Fibroblast of villous mesenchyme (primary cell): ENCODE measurements at regions not wholly inside any gene's neighbourhood (a gene's known extent, or its start where the extent isn't known, plus 50 kb on each side); places are given as distances from the start of the nearest gene placed in this dataset.
"Not testable (repeated sequence)": the region's sequence is repeated elsewhere in the genome, so short reads cannot be mapped to it uniquely, and the experiment has no call there.

Experiments used
- DNase-seq: peaks from one replicate; pipeline ENCODE4 v3.0.0-alpha.2; 2010; ENCODE audit warnings: low read depth
- H3K4me3 ChIP-seq: 2 replicates; pipeline ENCODE4 v1.5.1; 2011; ENCODE audit warnings: low read depth, mild to moderate bottlenecking, low read length
- TF ChIP-seq, protein P1 (sequence below): IDR thresholded peaks from 2 replicates; pipeline ENCODE4 v1.5.1; 2012; ENCODE audit warnings: low read depth, mild to moderate bottlenecking, low read length; ENCODE audit not compliant: insufficient read depth

DNA sequence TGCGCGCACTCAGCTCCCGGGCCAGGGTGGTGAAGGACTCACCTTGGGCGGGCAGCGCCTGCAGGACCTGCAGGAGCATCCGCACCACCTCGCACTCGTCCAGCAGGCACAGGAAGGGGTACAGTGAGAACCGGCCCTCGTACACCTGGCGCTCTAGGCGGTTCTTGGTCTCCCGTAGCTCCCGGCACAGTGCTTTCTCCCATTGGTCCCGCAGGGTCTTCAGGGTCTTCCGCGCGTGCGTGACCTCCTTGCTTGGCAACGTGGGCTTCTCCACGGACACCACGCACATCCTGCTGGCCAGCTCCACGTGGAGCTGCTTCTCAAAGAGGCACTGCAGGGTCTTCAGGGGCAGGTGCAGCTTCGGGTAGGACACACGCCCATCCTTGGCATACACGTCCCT lies 74.1 kb upstream of the MED13 start:
- no peak for DNase-seq
- TF ChIP-seq, protein P1, sequence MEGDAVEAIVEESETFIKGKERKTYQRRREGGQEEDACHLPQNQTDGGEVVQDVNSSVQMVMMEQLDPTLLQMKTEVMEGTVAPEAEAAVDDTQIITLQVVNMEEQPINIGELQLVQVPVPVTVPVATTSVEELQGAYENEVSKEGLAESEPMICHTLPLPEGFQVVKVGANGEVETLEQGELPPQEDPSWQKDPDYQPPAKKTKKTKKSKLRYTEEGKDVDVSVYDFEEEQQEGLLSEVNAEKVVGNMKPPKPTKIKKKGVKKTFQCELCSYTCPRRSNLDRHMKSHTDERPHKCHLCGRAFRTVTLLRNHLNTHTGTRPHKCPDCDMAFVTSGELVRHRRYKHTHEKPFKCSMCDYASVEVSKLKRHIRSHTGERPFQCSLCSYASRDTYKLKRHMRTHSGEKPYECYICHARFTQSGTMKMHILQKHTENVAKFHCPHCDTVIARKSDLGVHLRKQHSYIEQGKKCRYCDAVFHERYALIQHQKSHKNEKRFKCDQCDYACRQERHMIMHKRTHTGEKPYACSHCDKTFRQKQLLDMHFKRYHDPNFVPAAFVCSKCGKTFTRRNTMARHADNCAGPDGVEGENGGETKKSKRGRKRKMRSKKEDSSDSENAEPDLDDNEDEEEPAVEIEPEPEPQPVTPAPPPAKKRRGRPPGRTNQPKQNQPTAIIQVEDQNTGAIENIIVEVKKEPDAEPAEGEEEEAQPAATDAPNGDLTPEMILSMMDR, result no peak

GRCh38 chr17:62138676-62139121 lies 73.6 kb upstream of the MED13 start:
- H3K4me3 ChIP-seq, result peak overlapping the region; percentile 9
- not testable (repeated sequence) for DNase-seq

More for the DNA sequence above, 74.1 kb upstream of the MED13 start:
- H3K4me3 ChIP-seq, result no peak overlapping the region

DNA sequence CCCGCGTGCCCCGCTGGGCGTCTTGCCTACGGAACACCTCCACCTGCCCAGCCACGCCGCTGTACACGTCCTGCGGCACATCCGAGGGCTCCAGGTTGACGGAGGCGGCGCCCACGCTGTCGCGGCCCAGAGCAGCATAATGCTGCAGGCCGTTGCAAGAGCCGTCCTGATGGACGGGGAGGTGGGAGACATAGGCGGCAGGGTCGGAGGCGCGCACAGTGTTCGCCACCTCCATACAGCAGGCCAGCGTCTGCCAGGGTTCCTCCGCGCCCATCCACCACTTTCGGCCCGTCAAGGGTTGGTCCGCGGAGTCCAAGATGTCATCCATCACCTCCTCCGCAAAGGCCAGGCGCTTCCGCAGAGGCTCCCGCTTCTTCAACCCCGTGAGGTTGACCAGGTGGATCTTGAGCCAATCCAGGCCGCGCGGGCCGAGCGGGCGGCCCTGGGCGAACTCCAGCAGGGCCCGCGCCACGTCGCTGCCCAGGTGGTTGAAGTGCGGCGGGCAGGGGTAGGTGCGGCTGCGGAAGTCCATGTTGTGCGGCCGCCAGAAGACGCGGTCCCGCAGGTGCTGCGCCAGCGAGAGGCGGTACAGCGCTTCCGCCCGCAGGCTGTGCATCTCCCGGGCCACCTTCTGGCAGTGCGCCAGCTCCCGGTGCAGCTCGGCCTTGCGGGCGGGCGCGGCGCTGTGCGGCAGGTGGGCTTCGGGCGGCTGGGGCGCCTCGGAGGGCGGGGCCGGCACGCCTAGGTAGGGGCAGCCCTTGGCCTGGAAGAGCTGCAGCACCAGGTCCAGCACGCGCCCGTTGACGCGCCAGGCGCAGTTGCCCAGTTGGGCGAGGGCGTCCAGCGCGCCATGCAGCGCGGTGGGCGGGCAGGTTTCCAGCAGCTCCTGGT lies 72.9 kb upstream of the MED13 start:
- H3K4me3 ChIP-seq, result peak overlapping the region; percentile 9
- DNase-seq, result not testable (repeated sequence)

DNA sequence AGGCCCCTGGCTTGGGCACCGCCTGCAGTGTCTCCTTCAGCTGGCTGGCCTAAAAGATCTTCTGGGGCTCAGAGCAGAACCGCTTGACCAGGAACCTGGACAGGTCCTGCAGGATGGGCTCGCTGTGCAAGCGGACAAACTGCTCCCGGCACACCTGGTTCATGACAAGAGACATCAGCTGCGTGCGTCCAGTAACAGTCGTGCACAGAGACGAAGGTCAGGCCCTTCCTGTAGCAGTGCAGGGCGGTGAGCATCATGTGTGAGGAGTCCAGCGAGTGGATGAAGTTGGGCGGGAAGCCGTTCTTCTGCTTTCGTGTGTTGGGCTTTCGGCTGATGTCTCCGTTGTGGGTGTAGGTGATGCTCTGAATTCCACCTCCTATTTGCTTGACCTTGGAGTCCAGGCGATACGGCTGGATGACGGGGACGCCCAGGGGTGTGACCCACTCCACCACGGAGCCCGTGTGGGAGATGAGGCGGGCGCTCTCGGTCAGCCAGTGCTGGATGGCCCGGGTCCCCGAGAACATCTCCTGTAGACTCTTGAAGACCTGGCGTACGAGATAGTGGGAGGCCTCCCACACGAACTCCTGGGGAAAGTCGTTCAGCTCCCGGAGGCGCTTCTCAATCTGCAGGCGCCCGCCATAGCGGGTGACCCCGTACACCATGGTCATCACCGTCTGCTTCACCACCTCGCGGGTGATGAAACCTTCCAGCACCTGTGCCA lies 72.1 kb upstream of the MED13 start:
- H3K4me3 ChIP-seq, DNase-seq: not testable (repeated sequence)

DNA sequence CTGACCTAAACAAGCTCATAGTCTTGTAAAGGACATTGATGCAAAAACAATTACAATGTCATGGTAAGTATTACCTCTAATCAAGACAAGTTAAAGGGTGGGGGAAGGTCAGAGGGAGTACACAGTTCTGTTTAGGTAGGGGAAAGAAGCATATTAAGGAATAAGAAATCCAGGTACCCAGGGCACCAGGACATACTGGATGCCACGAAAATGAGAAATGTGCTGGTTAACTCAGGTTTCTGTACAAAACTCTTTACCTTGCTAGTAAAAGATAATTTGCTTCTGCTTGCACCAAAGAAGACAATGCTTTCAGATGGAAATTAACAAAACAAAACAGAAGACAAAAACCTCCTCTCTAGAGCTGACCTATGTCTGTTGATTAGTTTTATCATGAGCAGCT lies 70.7 kb upstream of the MED13 start:
- no peak for DNase-seq
- TF ChIP-seq, protein P1, result no peak
- no peak overlapping the region for H3K4me3 ChIP-seq

DNA sequence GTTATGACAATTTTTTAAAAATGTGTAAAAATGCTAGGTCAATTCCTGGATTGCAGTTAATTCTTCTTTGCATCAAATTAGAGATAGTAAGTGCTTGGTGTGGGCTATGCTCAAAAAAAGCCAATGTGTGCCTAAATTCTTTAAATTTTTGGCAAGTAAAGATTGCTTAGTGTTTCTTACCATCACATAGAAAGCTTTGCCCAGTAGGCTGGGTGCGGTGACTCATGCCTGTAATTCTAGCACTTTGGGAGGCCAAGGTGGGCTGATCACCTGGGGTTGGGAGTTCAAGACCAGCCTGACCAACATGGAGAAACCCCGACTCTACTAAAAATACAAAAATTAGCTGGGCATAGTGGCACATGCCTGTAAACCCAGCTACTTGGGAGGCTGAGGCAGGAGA lies 70.0 kb upstream of the MED13 start:
- H3K4me3 ChIP-seq, DNase-seq: not testable (repeated sequence)

- no peak for DNase-seq
Observed at GRCh38 chr17:62134397-62134796, 69.3 kb upstream of the MED13 start.

GRCh38 chr17:62131271-62131670 lies 66.2 kb upstream of the MED13 start:
- H3K4me3 ChIP-seq, DNase-seq: not testable (repeated sequence)

More at GRCh38 chr17:62134397-62134796, 69.3 kb upstream of the MED13 start:
- H3K4me3 ChIP-seq, result no peak overlapping the region
- TF ChIP-seq, protein P1, result no peak

- no peak overlapping the region for H3K4me3 ChIP-seq
- DNase-seq, result no peak
- TF ChIP-seq, protein P1, result no peak
Observed at GRCh38 chr17:62130739-62131138, 65.7 kb upstream of the MED13 start.
